ENCODE measurements at regions not wholly inside any gene's neighbourhood (a gene's known extent, or its start where the extent isn't known, plus 50 kb on each side); places are given as distances from the start of the nearest gene placed in this dataset.

DNA sequence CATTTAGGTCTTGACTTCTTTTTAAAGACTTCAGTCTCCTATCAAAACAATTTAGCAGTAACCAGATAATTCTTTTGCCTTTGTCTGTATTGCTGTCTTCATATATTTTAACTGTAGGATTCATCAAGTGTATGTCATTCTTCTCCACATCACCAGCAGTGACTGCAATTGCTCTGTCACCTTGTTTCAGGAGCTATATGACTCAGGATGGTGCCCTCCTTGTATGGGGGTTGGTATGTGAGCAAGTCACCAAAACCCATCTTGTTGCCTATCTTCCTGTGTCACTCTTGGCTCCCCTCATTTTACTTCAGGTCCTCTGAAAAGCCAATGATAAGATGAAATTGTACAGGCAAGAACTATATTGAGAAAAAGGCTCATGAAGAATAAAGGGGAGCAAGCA is 256.9 kb upstream of the LUZP2 start (continued):
- TF ChIP-seq, protein P1, sequence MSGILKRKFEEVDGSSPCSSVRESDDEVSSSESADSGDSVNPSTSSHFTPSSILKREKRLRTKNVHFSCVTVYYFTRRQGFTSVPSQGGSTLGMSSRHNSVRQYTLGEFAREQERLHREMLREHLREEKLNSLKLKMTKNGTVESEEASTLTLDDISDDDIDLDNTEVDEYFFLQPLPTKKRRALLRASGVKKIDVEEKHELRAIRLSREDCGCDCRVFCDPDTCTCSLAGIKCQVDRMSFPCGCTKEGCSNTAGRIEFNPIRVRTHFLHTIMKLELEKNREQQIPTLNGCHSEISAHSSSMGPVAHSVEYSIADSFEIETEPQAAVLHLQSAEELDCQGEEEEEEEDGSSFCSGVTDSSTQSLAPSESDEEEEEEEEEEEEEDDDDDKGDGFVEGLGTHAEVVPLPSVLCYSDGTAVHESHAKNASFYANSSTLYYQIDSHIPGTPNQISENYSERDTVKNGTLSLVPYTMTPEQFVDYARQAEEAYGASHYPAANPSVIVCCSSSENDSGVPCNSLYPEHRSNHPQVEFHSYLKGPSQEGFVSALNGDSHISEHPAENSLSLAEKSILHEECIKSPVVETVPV (CRISPR knock-in tag; IDR thresholded peaks at IDR 0.05) = no peak
- TF ChIP-seq SNAI2 (CRISPR knock-in tag; IDR thresholded peaks at IDR 0.05) = no peak
- TF ChIP-seq OSR1 (CRISPR knock-in tag; IDR thresholded peaks at IDR 0.05) = no peak

DNA sequence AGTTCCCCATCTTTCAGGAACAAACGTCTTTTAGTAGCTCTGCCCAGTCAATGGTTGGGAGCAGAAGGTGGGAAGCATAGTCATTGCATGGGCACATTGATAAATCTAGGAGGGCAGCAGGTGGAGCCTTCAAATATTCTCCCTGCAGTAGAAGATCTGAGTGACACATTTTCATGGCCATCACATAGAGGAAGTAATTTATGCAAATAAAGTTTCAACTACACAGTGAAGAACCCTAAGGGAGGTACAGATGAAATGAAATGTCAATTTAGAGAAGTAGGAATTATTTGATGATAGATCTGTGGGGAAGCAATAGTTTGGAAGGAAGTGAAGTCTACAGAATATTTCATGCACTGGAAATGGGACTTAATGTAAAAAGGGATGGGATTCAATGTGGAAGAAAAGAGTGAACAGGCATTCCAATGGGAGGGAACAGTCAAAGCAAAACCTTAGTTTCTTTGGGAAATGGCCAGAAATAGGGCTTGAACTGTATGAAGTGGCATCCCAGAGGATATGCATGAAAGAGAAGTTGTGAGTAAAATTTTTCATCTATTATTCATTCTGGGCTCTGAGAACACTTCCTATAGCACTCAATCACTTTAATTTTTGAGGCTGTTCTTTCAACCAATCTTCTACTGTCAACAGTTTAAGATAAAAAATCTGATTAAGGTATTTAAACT is 256.2 kb upstream of the LUZP2 start:
- TF ChIP-seq ESRRG (CRISPR knock-in tag; IDR thresholded peaks at IDR 0.05) (no peak), RARB (CRISPR knock-in tag; IDR thresholded peaks at IDR 0.05) (no peak), BACH2 (CRISPR knock-in tag; IDR thresholded peaks at IDR 0.05; ENCODE audit: borderline replicate concordance) (no peak), ZFP30 (CRISPR knock-in tag; IDR thresholded peaks at IDR 0.05) (no peak), ZC3H10 (CRISPR knock-in tag; IDR thresholded peaks at IDR 0.05) (no peak), ZNF70 (CRISPR knock-in tag; IDR thresholded peaks at IDR 0.05) (no peak), GLIS3 (CRISPR knock-in tag; IDR thresholded peaks at IDR 0.05) (no peak), ZFP3 (CRISPR knock-in tag; IDR thresholded peaks at IDR 0.05) (no peak), SNAI2 (CRISPR knock-in tag; IDR thresholded peaks at IDR 0.05) (no peak), TOX (CRISPR knock-in tag; IDR thresholded peaks at IDR 0.05; ENCODE audit: borderline replicate concordance) (no peak), ZNF8 (CRISPR knock-in tag; IDR thresholded peaks at IDR 0.05) (no peak), ARNTL (CRISPR knock-in tag; IDR thresholded peaks at IDR 0.05; ENCODE audit: borderline replicate concordance, low read depth) (no peak)
- TF ChIP-seq, protein P2, sequence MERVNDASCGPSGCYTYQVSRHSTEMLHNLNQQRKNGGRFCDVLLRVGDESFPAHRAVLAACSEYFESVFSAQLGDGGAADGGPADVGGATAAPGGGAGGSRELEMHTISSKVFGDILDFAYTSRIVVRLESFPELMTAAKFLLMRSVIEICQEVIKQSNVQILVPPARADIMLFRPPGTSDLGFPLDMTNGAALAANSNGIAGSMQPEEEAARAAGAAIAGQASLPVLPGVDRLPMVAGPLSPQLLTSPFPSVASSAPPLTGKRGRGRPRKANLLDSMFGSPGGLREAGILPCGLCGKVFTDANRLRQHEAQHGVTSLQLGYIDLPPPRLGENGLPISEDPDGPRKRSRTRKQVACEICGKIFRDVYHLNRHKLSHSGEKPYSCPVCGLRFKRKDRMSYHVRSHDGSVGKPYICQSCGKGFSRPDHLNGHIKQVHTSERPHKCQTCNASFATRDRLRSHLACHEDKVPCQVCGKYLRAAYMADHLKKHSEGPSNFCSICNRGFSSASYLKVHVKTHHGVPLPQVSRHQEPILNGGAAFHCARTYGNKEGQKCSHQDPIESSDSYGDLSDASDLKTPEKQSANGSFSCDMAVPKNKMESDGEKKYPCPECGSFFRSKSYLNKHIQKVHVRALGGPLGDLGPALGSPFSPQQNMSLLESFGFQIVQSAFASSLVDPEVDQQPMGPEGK (CRISPR knock-in tag; IDR thresholded peaks at IDR 0.05; ENCODE audit: borderline replicate concordance) = no peak
- TF ChIP-seq, protein P3, sequence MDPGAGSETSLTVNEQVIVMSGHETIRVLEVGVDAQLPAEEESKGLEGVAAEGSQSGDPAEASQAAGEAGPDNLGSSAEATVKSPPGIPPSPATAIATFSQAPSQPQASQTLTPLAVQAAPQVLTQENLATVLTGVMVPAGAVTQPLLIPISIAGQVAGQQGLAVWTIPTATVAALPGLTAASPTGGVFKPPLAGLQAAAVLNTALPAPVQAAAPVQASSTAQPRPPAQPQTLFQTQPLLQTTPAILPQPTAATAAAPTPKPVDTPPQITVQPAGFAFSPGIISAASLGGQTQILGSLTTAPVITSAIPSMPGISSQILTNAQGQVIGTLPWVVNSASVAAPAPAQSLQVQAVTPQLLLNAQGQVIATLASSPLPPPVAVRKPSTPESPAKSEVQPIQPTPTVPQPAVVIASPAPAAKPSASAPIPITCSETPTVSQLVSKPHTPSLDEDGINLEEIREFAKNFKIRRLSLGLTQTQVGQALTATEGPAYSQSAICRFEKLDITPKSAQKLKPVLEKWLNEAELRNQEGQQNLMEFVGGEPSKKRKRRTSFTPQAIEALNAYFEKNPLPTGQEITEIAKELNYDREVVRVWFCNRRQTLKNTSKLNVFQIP (CRISPR knock-in tag; IDR thresholded peaks at IDR 0.05; ENCODE audit: borderline replicate concordance, low read depth) = no peak
- no peak for ATAC-seq

DNA sequence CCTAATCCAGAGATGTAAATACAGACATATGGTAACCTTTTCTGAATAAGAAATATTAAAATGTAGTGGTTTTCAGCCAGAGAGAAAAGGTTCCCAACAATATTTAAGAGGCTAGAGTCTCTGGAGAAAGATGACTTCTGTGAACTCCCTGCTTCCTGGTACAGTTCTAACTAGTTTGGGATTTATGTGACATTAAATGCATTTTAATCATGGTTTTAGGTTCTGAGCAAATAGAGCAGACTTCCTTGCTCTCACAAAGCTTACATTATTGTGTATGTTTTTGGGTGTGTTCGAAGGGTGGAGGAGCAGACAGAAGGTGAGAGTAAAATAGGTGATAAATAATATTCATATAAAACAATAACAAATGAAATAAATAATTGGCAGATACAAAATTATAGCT is 250.1 kb upstream of the LUZP2 start:
- TF ChIP-seq OSR1 (CRISPR knock-in tag; IDR thresholded peaks at IDR 0.05) = no peak
- no peak for TF ChIP-seq PPARA (CRISPR knock-in tag; IDR thresholded peaks at IDR 0.05; ENCODE audit: borderline replicate concordance)
- no peak for TF ChIP-seq RARB (CRISPR knock-in tag; IDR thresholded peaks at IDR 0.05)
- TF ChIP-seq, protein P3 (CRISPR knock-in tag; IDR thresholded peaks at IDR 0.05; ENCODE audit: borderline replicate concordance, low read depth) = no peak
- TF ChIP-seq ZFP30 (CRISPR knock-in tag; IDR thresholded peaks at IDR 0.05) = no peak
- TF ChIP-seq SNAI2 (CRISPR knock-in tag; IDR thresholded peaks at IDR 0.05) = no peak
- no peak for TF ChIP-seq ZNF70 (CRISPR knock-in tag; IDR thresholded peaks at IDR 0.05)
- TF ChIP-seq CSDC2 (CRISPR knock-in tag; IDR thresholded peaks at IDR 0.05) = no peak
- TF ChIP-seq, protein P1 (CRISPR knock-in tag; IDR thresholded peaks at IDR 0.05) = no peak
- TF ChIP-seq ISL1 (CRISPR knock-in tag; IDR thresholded peaks at IDR 0.05) = no peak
- TF ChIP-seq ZC3H10 (CRISPR knock-in tag; IDR thresholded peaks at IDR 0.05) = no peak
- TF ChIP-seq, protein P4, sequence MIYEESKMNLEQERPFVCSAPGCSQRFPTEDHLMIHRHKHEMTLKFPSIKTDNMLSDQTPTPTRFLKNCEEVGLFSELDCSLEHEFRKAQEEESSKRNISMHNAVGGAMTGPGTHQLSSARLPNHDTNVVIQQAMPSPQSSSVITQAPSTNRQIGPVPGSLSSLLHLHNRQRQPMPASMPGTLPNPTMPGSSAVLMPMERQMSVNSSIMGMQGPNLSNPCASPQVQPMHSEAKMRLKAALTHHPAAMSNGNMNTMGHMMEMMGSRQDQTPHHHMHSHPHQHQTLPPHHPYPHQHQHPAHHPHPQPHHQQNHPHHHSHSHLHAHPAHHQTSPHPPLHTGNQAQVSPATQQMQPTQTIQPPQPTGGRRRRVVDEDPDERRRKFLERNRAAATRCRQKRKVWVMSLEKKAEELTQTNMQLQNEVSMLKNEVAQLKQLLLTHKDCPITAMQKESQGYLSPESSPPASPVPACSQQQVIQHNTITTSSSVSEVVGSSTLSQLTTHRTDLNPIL (CRISPR knock-in tag; IDR thresholded peaks at IDR 0.05; ENCODE audit: low read depth) = no peak
- no peak for TF ChIP-seq BACH2 (CRISPR knock-in tag; IDR thresholded peaks at IDR 0.05; ENCODE audit: borderline replicate concordance)
- TF ChIP-seq, protein P2 (CRISPR knock-in tag; IDR thresholded peaks at IDR 0.05; ENCODE audit: borderline replicate concordance) = no peak
- no peak for TF ChIP-seq TCF4 (CRISPR knock-in tag; IDR thresholded peaks at IDR 0.05; ENCODE audit: borderline replicate concordance)
- TF ChIP-seq ARNTL (CRISPR knock-in tag; IDR thresholded peaks at IDR 0.05; ENCODE audit: borderline replicate concordance, low read depth) = no peak
- TF ChIP-seq ZNF565 (CRISPR knock-in tag; conservative IDR thresholded peaks at IDR 0.05; ENCODE audit: low read depth) = no peak
- no peak for TF ChIP-seq TOX (CRISPR knock-in tag; IDR thresholded peaks at IDR 0.05; ENCODE audit: borderline replicate concordance)
- no peak for TF ChIP-seq ZFP3 (CRISPR knock-in tag; IDR thresholded peaks at IDR 0.05)
- no peak for ATAC-seq
